NB4 (cell line): ENCODE measurements at regions not wholly inside any gene's neighbourhood (a gene's known extent, or its start where the extent isn't known, plus 50 kb on each side); places are given as distances from the start of the nearest gene placed in this dataset.
"Not testable (repeated sequence)": the region's sequence is repeated elsewhere in the genome, so short reads cannot be mapped to it uniquely, and the experiment has no call there.

ENCODE experiments used
- MAX ChIP-seq: IDR thresholded peaks from 2 replicates; pipeline ENCODE4 v1.6.1; 2011; ENCODE audit warnings: low read depth, low read length
- POLR2A ChIP-seq: IDR thresholded peaks from 2 replicates; pipeline ENCODE4 v1.6.1; 2011; ENCODE audit warnings: mild to moderate bottlenecking; ENCODE audit not compliant: insufficient read length; ENCODE audit errors: extremely low read depth
- TF ChIP-seq, protein P1 (sequence below): IDR thresholded peaks from one replicate; pipeline ENCODE4 v1.5.1; 2012; ENCODE audit warnings: low read depth, low read length

DNA sequence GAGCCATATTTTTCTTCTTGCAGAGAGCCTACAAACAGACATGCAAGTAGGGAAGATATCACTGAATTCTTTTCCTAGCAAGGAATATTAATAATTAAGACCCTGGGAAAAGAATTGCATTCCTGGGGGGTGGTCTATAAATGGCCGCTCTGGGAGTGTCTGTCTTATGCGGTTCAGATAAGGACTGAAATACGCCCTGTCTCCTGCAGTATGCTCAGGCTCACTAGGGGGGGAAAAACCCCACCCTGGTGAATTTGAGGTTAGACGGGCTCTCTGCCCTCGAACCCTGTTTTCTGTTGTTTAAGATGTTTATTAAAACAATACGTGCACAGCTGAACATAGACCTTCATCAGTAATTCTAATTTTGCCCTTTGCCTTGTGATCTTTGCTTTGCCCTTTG is 88.6 kb downstream of the WTIP start:
- TF ChIP-seq, protein P1, sequence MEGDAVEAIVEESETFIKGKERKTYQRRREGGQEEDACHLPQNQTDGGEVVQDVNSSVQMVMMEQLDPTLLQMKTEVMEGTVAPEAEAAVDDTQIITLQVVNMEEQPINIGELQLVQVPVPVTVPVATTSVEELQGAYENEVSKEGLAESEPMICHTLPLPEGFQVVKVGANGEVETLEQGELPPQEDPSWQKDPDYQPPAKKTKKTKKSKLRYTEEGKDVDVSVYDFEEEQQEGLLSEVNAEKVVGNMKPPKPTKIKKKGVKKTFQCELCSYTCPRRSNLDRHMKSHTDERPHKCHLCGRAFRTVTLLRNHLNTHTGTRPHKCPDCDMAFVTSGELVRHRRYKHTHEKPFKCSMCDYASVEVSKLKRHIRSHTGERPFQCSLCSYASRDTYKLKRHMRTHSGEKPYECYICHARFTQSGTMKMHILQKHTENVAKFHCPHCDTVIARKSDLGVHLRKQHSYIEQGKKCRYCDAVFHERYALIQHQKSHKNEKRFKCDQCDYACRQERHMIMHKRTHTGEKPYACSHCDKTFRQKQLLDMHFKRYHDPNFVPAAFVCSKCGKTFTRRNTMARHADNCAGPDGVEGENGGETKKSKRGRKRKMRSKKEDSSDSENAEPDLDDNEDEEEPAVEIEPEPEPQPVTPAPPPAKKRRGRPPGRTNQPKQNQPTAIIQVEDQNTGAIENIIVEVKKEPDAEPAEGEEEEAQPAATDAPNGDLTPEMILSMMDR: not testable (repeated sequence)
- not testable (repeated sequence) for TF ChIP-seq MAX, POLR2A
